HG03460 (cell line): ENCODE measurements at regions not wholly inside any gene's neighbourhood (a gene's known extent, or its start where the extent isn't known, plus 50 kb on each side); places are given as distances from the start of the nearest gene placed in this dataset.

Source experiments
- ATAC-seq: cut with Tn5 transposase; IDR thresholded peaks from one replicate; pipeline ENCODE4 v1.9.1; 2021; ENCODE audit not compliant: unreplicated experiment

- ATAC-seq: no peak
These were observed 566.7 kb upstream of the NEGR1 start for GRCh38 chr1:72848997-72849396.

GRCh38 chr1:72847651-72848050 is 565.3 kb upstream of the NEGR1 start:
- no peak for ATAC-seq

DNA sequence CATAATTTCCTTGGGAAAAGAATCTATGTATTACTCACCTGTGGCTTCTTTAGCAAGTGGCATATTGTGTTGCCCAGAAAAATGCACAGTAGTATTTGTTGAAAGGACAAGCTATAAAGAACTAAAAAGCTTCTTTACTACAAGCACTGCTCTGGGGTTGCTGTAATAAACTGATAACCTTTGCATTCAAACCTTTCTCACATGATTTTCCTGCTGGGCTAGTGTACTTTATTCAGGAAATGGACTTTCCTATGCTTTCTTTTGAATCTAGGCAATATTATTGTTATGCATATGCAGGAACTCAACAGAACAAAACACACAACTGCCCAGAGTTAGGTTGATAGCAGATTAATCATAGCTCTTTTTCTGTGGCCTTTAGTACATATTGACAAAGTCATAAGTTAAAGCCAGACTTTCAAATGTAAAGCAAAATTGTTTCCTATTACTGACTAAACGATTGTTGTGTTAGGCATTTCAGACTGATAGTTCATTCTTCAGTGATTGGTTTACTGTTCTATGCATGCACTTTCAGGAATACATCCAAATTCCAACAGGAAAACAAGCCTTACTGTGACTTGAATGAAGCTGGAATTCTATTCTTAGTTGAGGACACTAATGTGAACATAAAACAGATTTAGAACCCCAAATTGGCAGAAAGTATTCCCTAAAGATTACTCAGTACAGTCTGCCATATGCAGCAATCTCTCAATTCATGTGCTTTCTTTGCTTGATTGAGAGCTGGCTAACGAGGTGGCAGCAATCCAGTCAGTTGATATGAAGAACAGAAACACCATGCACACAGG is 564.3 kb upstream of the NEGR1 start:
- ATAC-seq: no peak

DNA sequence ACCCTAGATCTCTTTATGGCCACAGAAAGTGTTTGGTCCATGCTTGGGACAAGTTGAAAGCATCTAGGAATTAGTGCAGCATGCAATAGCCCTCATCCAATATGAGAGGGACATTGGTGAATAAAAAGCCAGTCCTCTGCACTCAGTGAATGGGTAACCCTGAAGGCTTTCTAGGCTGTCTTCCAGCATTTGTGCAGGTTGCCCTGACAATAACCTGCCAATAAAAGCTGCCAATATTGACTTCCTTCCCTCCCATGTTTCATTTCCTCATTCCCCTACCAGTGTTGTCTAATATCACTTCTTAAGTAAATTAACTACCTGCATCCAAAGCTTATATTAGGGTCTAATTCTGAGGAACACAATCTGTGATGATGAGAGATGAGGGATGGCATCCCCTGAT is 563.6 kb upstream of the NEGR1 start:
- ATAC-seq: no peak

DNA sequence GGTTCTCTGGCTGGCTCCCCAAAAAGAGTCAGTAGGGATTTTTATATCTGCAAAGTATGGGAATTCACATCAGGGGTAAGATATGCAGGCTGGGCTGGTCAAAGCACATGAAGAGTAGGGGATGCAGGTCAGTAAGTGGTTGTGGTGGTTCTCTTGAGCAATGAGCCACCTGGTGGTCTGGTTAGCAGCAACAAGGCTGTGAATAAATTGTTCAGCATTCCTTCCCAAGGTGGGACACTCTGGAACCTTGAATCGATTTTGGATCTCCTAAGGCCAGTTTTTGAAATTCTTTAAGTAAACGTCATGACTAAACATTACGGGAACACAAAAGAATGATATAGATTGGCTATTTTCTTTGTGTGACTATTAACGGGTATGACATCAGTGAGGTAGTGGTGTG is 563.0 kb upstream of the NEGR1 start:
- no peak for ATAC-seq

DNA sequence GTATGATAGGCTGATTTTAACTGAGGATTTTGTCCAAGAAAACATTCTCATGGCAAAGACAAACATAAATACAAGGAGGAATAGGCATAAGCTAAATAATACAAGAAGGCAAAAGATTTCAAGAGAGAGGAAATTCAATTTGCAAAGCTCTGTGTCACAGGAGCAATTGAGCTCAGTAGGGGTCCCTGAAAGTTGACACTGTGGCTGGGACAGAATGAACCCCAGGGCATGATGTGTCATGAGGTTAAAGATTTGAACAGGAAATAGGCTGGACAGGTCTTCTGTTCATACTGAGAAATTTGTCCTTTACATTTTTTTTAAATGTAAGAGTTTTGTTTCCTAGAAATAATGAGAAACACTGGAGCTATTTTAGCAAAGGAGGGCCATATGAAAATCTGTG is 555.4 kb upstream of the NEGR1 start:
- ATAC-seq: no peak

DNA sequence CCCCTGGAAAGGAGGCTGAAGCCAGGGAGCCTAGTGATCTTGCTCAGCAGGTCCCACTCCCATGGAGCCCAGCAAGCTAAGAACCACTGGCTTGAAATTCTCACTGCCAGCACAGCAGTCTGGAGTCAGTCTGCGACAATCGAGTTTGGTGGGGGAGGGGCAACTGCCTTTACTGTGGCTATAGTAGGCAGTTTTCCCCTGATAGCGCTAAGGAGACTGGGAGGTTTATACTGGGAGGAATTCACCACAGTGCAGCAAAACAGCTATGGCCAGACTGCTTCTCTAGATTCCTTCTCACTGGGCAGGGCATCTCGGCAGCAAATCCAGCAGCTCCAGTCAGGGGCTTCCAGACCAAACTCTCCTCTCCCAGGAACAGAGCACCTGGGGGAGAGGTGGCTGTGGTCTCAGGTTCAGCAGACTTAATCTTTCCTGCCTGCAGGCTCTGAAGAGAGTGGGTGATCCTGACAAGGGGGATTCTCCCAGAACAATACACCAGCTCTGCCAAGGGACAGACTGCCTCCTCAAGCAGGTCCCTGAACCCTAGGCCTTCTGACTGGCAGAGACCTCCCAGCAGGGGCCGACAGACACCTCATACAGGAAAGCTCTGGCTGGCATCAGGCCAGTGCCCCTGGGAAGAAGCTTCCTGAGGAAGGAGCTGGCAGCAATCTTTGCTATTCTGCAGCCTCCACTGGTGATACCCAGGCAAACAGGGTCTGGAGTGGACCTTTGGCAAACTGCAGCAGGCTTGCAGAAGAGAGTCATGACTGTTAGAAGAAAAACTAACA is 548.5 kb upstream of the NEGR1 start:
- ATAC-seq: no peak

- ATAC-seq: no peak
These were observed 544.9 kb upstream of the NEGR1 start for GRCh38 chr1:72827278-72827677.

DNA sequence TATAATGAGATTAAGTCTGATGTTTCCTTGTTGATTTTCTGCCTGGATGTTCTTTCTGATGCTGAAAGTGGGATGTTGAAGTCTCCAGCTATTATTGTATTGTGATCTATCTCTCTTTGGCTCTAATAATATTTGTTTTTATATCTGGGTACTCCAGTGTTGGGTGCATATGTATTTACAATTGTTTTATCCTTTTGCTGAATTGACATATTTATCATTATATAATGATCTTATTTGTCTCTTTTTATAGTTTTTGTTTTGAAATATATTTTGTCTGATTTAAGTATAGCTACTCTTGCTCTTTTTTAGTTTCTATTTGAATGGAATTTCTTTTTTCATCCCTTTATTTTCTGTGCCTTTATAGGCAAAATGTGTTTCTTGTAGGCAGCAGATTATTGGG is 522.2 kb upstream of the NEGR1 start:
- no peak for ATAC-seq

DNA sequence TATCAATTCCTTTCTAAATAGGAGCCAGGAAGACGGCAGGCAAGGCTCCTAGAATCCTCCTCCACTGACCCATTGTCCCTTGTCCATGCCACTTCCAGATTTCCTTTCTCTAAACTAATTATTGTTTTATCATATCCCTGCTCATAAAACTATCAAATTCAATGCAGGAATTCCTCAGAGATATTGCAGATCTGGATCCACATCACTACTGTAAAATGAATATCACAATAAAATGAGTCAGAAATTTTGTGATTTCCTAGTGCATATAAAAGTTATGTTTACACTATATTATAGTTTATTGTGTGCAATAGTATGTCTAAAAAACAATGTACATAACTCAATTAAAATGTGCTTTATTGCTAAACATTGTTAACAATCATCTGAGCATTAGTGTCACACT is 498.7 kb upstream of the NEGR1 start:
- ATAC-seq: no peak

DNA sequence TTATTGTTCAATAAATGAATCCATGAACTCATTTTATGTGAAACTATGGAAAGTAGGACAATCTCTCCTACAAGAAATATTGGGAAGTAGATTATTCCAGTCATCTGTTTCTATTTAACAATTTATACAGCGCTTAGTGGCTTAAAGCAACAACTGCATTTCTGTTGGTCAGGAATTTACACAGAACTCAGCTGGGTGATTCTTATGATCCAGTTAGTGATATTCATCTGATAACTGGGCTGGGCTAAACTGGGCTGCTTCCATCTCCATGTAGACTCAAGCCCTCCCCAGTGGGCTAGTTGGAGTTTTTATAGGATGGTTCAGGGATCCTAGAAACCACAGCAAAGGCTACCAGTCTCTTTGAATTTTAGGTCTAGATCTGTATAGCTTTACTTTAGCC is 497.9 kb upstream of the NEGR1 start:
- no peak for ATAC-seq

GRCh38 chr1:72777918-72778317 is 495.6 kb upstream of the NEGR1 start:
- ATAC-seq: no peak

DNA sequence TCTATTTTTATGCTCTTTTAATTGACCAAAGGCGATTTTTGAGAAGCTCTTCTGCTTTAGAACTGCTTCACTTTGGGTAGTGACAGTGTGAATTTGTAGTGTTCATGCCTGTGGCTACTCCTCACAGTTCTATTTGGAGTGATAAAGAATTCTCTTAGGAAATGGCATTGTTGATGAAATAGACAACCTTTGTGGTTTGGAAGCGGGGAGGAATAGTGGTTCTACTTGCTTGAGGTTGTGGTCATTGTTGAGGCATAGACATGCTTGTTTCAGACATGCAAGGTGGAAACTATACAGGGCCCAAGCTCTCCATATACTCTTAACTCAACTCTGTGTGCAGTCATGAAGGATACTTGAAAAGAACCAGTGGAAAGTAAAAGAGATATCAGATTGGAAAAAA is 481.1 kb upstream of the NEGR1 start:
- ATAC-seq: no peak

DNA sequence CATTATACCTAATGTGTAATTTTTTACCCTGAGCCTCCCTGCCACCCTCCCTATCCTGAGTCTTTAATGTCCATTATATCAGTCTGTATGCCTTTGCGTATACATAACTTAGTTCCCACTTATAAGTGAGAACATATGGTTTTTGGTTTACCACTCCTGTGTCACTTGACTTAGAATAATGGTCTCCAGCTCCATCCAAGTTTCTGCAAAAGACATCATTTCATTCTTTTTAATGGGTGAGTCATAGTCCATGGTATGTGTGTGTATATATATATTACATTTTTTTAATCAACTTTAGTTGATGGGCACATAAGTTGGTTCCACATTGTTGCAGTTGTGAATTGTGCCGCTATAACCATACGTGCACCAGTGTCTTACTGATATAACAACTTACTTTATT is 477.1 kb upstream of the NEGR1 start:
- ATAC-seq: no peak

DNA sequence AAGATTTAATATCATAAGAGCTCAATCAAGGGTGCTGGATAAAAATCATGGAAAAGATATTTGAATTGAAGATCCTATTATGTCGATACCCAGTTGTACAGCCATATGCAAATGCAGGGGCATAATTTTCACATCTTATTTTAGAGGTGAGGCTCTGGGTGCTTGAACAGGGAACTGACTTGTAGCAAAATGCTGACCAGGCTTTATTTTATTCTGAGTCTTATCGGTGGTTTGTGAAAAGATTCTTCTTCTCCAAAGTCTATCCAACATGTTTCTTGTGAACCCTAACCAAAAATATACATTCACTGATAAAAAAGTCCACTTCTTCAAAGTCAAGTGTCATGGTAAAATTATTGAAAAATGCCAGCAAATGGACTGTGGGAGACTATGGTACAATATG is 475.5 kb upstream of the NEGR1 start:
- no peak for ATAC-seq

DNA sequence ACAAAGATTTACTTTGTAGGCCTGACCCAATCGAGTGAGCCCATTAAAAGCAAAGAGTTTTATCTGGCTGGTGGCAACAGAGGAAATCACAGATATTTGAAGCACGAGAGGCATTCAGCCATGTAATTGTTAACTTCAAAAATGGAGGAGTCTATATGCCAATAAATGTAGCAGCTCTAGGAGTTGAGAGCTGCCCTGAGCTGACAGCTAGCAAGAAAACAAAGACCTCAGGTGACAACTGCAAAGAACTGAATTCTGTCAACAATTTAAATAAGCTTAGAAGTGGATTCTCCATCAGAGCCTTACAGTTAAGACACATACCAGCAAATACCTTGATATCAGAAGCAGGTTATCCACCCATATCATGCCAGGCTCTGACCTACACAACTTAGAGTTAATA is 463.1 kb upstream of the NEGR1 start:
- no peak for ATAC-seq

DNA sequence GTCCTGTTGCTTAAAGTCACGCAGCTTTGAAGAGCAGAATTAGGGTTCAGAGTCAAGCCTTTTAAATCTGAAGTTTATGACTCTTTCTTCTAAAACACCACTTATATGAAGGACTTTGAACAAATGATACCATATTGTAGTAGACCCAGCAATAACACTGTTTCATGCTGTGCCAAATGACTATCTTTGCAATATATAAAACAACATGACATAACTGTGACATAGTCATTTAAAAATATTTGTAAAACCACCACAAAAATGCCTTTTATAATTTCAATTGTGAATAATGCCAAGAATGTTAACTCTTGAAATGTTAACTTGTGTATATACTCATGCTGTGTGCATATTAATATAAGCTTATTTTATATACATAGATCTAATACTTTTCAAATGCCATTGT is 452.1 kb upstream of the NEGR1 start:
- no peak for ATAC-seq

DNA sequence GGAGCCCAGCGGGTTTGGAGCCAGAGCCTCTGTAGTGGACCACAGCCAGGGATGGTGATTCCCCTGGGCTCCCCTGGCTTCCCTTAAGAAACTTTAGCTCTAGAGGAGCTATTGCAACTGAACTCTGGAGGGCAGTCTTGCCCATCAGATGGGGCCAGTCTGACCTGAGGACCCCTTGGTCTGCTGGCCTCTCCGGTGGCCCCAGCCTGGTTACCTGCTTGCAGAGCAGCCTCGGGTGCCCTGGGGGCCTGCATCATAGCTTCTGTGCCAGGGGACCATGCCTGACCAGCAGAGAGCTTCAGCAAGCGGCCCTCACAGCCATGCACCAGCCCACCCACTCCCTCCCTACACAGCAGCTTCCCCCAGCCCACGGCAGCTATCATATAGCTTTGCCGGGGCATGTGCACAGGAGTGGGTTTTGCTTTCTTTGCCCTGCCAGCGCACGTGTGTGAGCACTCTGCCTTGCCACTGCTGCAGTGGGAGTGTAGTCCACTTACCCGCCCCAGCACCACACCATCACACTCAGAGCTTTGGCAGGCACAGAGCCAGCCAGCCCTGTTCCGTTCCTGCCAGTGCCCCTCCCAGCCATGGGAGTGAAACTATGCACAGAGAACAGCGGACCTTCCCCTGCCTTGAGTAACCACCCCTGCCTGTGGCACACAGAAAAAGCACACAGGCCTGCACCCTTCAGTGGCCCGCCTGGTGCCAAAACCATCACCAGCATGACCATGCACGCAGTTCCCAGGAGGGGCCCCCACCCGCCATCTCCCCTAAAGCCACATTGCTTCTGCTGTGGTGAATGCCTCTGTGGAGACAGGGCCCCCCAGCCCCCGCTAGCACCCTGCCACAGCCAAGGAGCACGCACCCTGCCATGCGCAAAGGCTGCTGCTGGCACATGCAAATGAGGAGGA is 442.9 kb upstream of the NEGR1 start:
- no peak for ATAC-seq

DNA sequence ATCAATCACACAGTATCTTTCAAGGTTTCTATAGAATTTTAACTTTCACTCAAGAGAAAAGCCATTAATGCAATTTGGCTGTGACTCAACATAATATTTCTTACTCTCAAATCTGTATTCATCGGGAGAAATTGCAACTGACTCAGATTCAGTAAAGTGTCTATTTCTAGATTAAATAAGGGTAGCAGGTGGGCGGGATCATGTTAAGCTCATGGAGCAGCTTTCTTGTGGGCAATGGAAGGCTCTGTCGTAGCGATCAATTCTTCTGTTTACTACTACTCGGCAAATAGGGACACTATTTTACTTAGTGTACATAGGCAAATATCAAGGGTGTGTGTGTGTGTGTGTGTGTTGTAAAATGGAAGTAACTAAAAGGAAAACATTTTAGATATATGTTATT is 423.6 kb upstream of the NEGR1 start:
- ATAC-seq: no peak

GRCh38 chr1:72704841-72705477 is 422.6 kb upstream of the NEGR1 start:
- ATAC-seq: no peak

- ATAC-seq: no peak
These were observed 415.1 kb upstream of the NEGR1 start for GRCh38 chr1:72697410-72697809.
